HEK293T (cell line): ENCODE measurements at regions not wholly inside any gene's neighbourhood (a gene's known extent, or its start where the extent isn't known, plus 50 kb on each side); places are given as distances from the start of the nearest gene placed in this dataset.

Experiments
- BHLHE40 ChIP-seq: fragments of 450-650 bp; IDR thresholded peaks from 2 replicates; pipeline ENCODE4 v1.6.1; 2016; ENCODE audit warnings: mild to moderate bottlenecking, moderate library complexity, borderline replicate concordance
- ELF4 ChIP-seq: fragments of 450-650 bp; IDR thresholded peaks from 2 replicates; pipeline ENCODE4 v1.6.1; 2017; ENCODE audit warnings: antibody characterized with exemption
- FOXA1 ChIP-seq: fragments of 450-650 bp; IDR thresholded peaks from 2 replicates; pipeline ENCODE4 v1.6.1; 2016; ENCODE audit warnings: mild to moderate bottlenecking
- FOXK2 ChIP-seq: fragments of 450-650 bp; IDR thresholded peaks from 2 replicates; pipeline ENCODE4 v1.6.1; 2016; ENCODE audit warnings: mild to moderate bottlenecking
- FOXM1 ChIP-seq: fragments of 450-650 bp; IDR thresholded peaks from 2 replicates; pipeline ENCODE4 v1.6.1; 2017; ENCODE audit warnings: mild to moderate bottlenecking, borderline replicate concordance
- L3MBTL2 ChIP-seq: fragments of 450-650 bp; conservative IDR thresholded peaks from 2 replicates; pipeline ENCODE4 v1.6.1; 2016; ENCODE audit warnings: mild to moderate bottlenecking
- NFRKB ChIP-seq: fragments of 450-650 bp; IDR thresholded peaks from 2 replicates; pipeline ENCODE4 v1.6.1; 2016; ENCODE audit warnings: mild to moderate bottlenecking, moderate library complexity
- PKNOX1 ChIP-seq: fragments of 450-650 bp; IDR thresholded peaks from 2 replicates; pipeline ENCODE4 v1.6.1; 2016
- SP1 ChIP-seq: fragments of 450-650 bp; IDR thresholded peaks from 2 replicates; pipeline ENCODE4 v1.6.1; 2017
- SUZ12 ChIP-seq: fragments of 450-650 bp; IDR thresholded peaks from 2 replicates; pipeline ENCODE4 v1.6.1; 2016; ENCODE audit warnings: mild to moderate bottlenecking
- TARDBP ChIP-seq: fragments of 450-650 bp; IDR thresholded peaks from 2 replicates; pipeline ENCODE4 v1.6.1; 2016
- ZNF384 ChIP-seq: fragments of 450-650 bp; IDR thresholded peaks from 2 replicates; pipeline ENCODE4 v1.6.1; 2016

GRCh38 chr3:79844176-79844575, 76.4 kb upstream of the ROBO1 start:
- TF ChIP-seq FOXA1 (no peak), ZNF384 (no peak), SUZ12 (no peak), FOXK2 (no peak), PKNOX1 (no peak), SP1 (no peak), NFRKB (no peak), BHLHE40 (no peak), ELF4 (no peak), FOXM1 (no peak), L3MBTL2 (no peak), TARDBP (no peak)
